A673 (cell line): ENCODE measurements at regions not wholly inside any gene's neighbourhood (a gene's known extent, or its start where the extent isn't known, plus 50 kb on each side); places are given as distances from the start of the nearest gene placed in this dataset.

Source experiments
- BruUV-seq: library from RNA; stranded (reverse); fragments of 400-500 nt; replicated peaks from 2 replicates; lab custom pipeline; 2021; lab: Mats Ljungman, UMichigan
- CTCF ChIA-PET: fragments of 300-600 bp; sonication (Branson Sonifier 250); formaldehyde crosslinking; loops from one replicate; lab custom pipeline; 2022; ENCODE audit warnings: antibody characterized with exemption; lab: Charles Lee
- POLR2A ChIA-PET: fragments of 300-600 bp; sonication (Branson Sonifier 250); formaldehyde crosslinking; loops from one replicate; lab custom pipeline; 2022; ENCODE audit warnings: antibody characterized with exemption; ENCODE audit not compliant: low non-redundant PET; lab: Charles Lee
- DNase-seq: peaks from one replicate; pipeline ENCODE4 v3.0.0-alpha.2; 2015; ENCODE audit warnings: low spot score
- H3K27ac ChIP-seq: fragments of 200-600 bp; sonication (generic); 2 replicates; pipeline ENCODE4 v1.5.1; 2016; ENCODE audit warnings: mixed run types, low read depth, mild to moderate bottlenecking, mixed read lengths, antibody characterized with exemption, low read length; ENCODE audit not compliant: poor library complexity, severe bottlenecking
- H3K27me3 ChIP-seq: fragments of 200-600 bp; sonication (generic); replicated peaks from 2 replicates; pipeline ENCODE4 v1.6.1; 2017; ENCODE audit warnings: mixed run types, low read depth, mild to moderate bottlenecking, mixed read lengths, antibody characterized with exemption, low read length; ENCODE audit not compliant: insufficient read depth, poor library complexity
- H3K36me3 ChIP-seq: fragments of 200-600 bp; sonication (generic); 2 replicates; pipeline ENCODE4 v1.6.1; 2016; ENCODE audit warnings: mixed run types, mild to moderate bottlenecking, mixed read lengths, antibody characterized with exemption, low read length; ENCODE audit not compliant: insufficient read depth, poor library complexity, severe bottlenecking
- H3K4me1 ChIP-seq: fragments of 200-600 bp; sonication (generic); 2 replicates; pipeline ENCODE4 v1.6.1; 2017; ENCODE audit warnings: mixed run types, mild to moderate bottlenecking, mixed read lengths, antibody characterized with exemption, low read length; ENCODE audit not compliant: insufficient read depth, poor library complexity, severe bottlenecking
- H3K4me3 ChIP-seq: fragments of 200-600 bp; sonication (generic); 2 replicates; pipeline ENCODE4 v1.5.1; 2016; ENCODE audit warnings: low read depth, mixed run types, mild to moderate bottlenecking, mixed read lengths, low read length; ENCODE audit not compliant: poor library complexity, severe bottlenecking
- H3K9me3 ChIP-seq: fragments of 200-600 bp; sonication (generic); 2 replicates; pipeline ENCODE4 v1.6.1; 2016; ENCODE audit warnings: mixed run types, low read depth, mild to moderate bottlenecking, mixed read lengths, antibody characterized with exemption, low read length; ENCODE audit not compliant: poor library complexity, severe bottlenecking
- CTCF ChIP-seq: fragments of 300-800, 200-600 bp; sonication (generic); conservative IDR thresholded peaks from 2 replicates; pipeline ENCODE4 v1.5.1; 2017; ENCODE audit warnings: low read depth, mild to moderate bottlenecking, antibody characterized with exemption, low read length, moderate library complexity, mixed read lengths
- EZH2 ChIP-seq: fragments of 200-600 bp; sonication (generic); IDR thresholded peaks from 2 replicates; pipeline ENCODE4 v1.6.1; 2017; ENCODE audit warnings: borderline replicate concordance, low read depth, mild to moderate bottlenecking, mixed read lengths, antibody characterized with exemption, low read length; ENCODE audit not compliant: poor library complexity, severe bottlenecking
- intact Hi-C: fragments of 100-400 bp; cut with micrococcal nuclease; formaldehyde crosslinking; loops from one replicate; pipeline ENCODE4 v1.10.0; 2022; ENCODE audit not compliant: unreplicated experiment

GRCh38 chr1:196063952-196064351 lies 544.3 kb downstream of the KCNT2 start:
- Histone ChIP-seq H3K4me1 (no peaks in the 10 kb centered on the region), H3K9me3 (no peaks in the 10 kb centered on the region), H3K4me3 (no peak overlapping the region), H3K36me3 (no peaks in the 10 kb centered on the region), H3K27ac (no peak overlapping the region), H3K27me3 (peaks cover 34% of the 10 kb centered on the region)
- intact Hi-C loops, result no loop called here
- POLR2A ChIA-PET, result no interaction called here
- no peak for DNase-seq
- TF ChIP-seq EZH2 (no peak), CTCF (no peak)
- CTCF ChIA-PET, result no interaction called here
- no TSS peak for BruUV-seq

- Histone ChIP-seq H3K4me3 (no peak overlapping the region), H3K27me3 (peaks cover 37% of the 10 kb centered on the region), H3K4me1 (no peaks in the 10 kb centered on the region), H3K36me3 (no peaks in the 10 kb centered on the region), H3K27ac (no peak overlapping the region), H3K9me3 (no peaks in the 10 kb centered on the region)
- POLR2A ChIA-PET, result no interaction called here
- no peak for DNase-seq
- intact Hi-C loops, result no loop called here
- no TSS peak for BruUV-seq
- no peak for TF ChIP-seq CTCF
- no peak for TF ChIP-seq EZH2
- CTCF ChIA-PET, result no interaction called here
Observed at GRCh38 chr1:196063294-196063693, 544.9 kb downstream of the KCNT2 start.

GRCh38 chr1:196060539-196060938 lies 547.7 kb downstream of the KCNT2 start:
- intact Hi-C loops, result no loop called here
- Histone ChIP-seq H3K27ac (no peak overlapping the region), H3K4me3 (no peak overlapping the region), H3K27me3 (peaks cover 43% of the 10 kb centered on the region), H3K36me3 (no peaks in the 10 kb centered on the region), H3K4me1 (no peaks in the 10 kb centered on the region), H3K9me3 (no peaks in the 10 kb centered on the region)
- DNase-seq, result no peak
- BruUV-seq, result no TSS peak
- ChIA-PET CTCF (no interaction called here), POLR2A (no interaction called here)
- TF ChIP-seq CTCF (no peak), EZH2 (no peak)
